SK-N-MC (cell line): ENCODE measurements at regions not wholly inside any gene's neighbourhood (a gene's known extent, or its start where the extent isn't known, plus 50 kb on each side); places are given as distances from the start of the nearest gene placed in this dataset.

ENCODE experiments used
- EZH2 ChIP-seq: fragments of 200-600 bp; sonication (generic); IDR thresholded peaks from one replicate; pipeline ENCODE4 v1.6.1; 2017; ENCODE audit warnings: antibody characterized with exemption
- POLR2AphosphoS5 ChIP-seq: IDR thresholded peaks from 2 replicates; pipeline ENCODE4 v1.6.1; 2012; ENCODE audit warnings: mild to moderate bottlenecking, low read depth, low read length, borderline replicate concordance

GRCh38 chr9:87016681-87017080 is 69.4 kb upstream of the GAS1 start:
- TF ChIP-seq EZH2: no peak
- no peak for TF ChIP-seq POLR2AphosphoS5
